MCF 10A (cell line): ENCODE measurements at regions not wholly inside any gene's neighbourhood (a gene's known extent, or its start where the extent isn't known, plus 50 kb on each side); places are given as distances from the start of the nearest gene placed in this dataset.

ENCODE experiments used
- BruUV-seq: library from RNA; stranded (reverse); fragments of 400-500 nt; replicated peaks from 2 replicates; lab custom pipeline; 2021; lab: Mats Ljungman, UMichigan
- CTCF ChIA-PET: fragments of 300-600 bp; sonication (Branson Sonifier 250); formaldehyde crosslinking; extraction: SDS; loops from one replicate; lab custom pipeline; 2021; ENCODE audit warnings: antibody characterized with exemption, inconsistent platforms; lab: Yijun Ruan, JAX
- POLR2A ChIA-PET: fragments of 300-600, 350-650 bp; sonication (Branson Sonifier 250); formaldehyde crosslinking; extraction: SDS; loops from one replicate; lab custom pipeline; 2020; ENCODE audit warnings: antibody characterized with exemption, inconsistent platforms; lab: Yijun Ruan, JAX
- DNase-seq: peaks from one replicate; pipeline ENCODE4 v3.0.0-alpha.2; 2018; ENCODE audit not compliant: unreplicated experiment
- H3K27ac Mint-ChIP-seq: one replicate; pipeline ENCODE4 v1.8.0; 2022; ENCODE audit warnings: mild to moderate bottlenecking, low read depth, mixed read lengths; ENCODE audit not compliant: unreplicated experiment
- H3K27me3 Mint-ChIP-seq: one replicate; pipeline ENCODE4 v1.8.0; 2022; ENCODE audit warnings: mixed read lengths; ENCODE audit not compliant: insufficient read depth, unreplicated experiment
- H3K36me3 Mint-ChIP-seq: one replicate; pipeline ENCODE4 v1.8.0; 2022; ENCODE audit warnings: mild to moderate bottlenecking, moderate library complexity, mixed read lengths; ENCODE audit not compliant: insufficient read depth, unreplicated experiment
- H3K4me1 Mint-ChIP-seq: one replicate; pipeline ENCODE4 v1.8.0; 2022; ENCODE audit warnings: mixed read lengths; ENCODE audit not compliant: insufficient read depth, unreplicated experiment
- H3K4me3 Mint-ChIP-seq: one replicate; pipeline ENCODE4 v1.8.0; 2022; ENCODE audit warnings: mild to moderate bottlenecking, moderate library complexity, mixed read lengths; ENCODE audit not compliant: unreplicated experiment
- H3K9me3 Mint-ChIP-seq: one replicate; pipeline ENCODE4 v1.8.0; 2022; ENCODE audit warnings: mixed read lengths; ENCODE audit not compliant: unreplicated experiment
- intact Hi-C: fragments of 100-400 bp; cut with micrococcal nuclease; formaldehyde crosslinking; loops from 2 replicates; pipeline ENCODE4 v1.14.1; 2022
- TF ChIP-seq, protein P1 (sequence below): fragments of 200-600 bp; IDR thresholded peaks from one replicate; pipeline ENCODE4 v1.8.0; 2022; ENCODE audit warnings: antibody characterized with exemption, mild to moderate bottlenecking; ENCODE audit not compliant: unreplicated experiment

DNA sequence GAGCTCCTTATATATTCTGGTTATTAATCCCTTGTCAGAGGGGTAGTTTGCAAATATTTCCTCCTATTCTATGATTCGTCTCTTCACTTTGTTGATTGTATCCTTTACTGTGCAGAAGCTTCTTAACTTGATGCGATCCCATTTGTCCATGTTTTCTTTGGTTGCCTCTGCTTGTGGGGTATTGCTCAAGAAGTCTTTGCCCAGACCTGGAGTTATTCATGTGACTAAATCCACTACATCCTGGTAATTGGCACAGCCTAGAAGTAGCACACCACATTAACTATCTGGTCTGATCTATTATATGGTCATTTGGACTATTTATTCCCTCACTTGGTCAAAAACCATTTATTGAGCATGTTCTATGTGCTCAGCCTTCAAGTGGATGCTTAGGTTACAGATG lies 164.8 kb upstream of the ATP11B start:
- H3K27ac Mint-ChIP-seq = no peak overlapping the region
- CTCF ChIA-PET = no interaction called here
- POLR2A ChIA-PET = interaction anchor here (0.6 to 1.5 kb wide), 6 partner anchors 16 to 464 kb away, joined by 3 to 6 read pairs (median 4); no protein-coding TSS in a partner anchor

DNA sequence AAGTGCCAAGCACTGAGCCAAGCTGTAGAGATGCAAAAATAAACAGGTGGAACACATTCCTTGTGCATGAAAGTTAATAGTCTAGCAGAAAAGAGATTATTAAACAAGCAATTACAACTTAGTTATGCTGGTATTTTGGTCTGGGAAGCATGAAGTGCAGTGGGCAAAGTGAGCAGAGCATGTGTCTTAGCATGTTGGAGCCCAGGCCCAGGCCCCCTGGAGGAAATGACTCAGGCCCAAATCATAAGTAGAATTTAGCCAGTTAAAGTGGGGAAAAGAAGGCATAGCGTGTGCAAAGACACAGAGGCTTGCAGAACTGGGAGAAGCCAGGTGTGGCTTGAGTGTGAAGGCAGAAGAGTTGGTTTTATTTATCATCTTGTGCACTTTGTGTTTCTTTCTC lies 163.8 kb upstream of the ATP11B start:
- H3K27me3 Mint-ChIP-seq = no peaks in the 10 kb centered on the region

More for the DNA sequence above, 164.8 kb upstream of the ATP11B start:
- intact Hi-C loops = no loop called here
- Mint-ChIP-seq H3K4me1 (peaks cover 24% of the 10 kb centered on the region), H3K27me3 (no peaks in the 10 kb centered on the region), H3K36me3 (no peaks in the 10 kb centered on the region), H3K9me3 (peaks cover 12% of the 10 kb centered on the region), H3K4me3 (no peak overlapping the region)
- DNase-seq = peak; percentile 36
- no TSS peak for BruUV-seq
- TF ChIP-seq, protein P1, sequence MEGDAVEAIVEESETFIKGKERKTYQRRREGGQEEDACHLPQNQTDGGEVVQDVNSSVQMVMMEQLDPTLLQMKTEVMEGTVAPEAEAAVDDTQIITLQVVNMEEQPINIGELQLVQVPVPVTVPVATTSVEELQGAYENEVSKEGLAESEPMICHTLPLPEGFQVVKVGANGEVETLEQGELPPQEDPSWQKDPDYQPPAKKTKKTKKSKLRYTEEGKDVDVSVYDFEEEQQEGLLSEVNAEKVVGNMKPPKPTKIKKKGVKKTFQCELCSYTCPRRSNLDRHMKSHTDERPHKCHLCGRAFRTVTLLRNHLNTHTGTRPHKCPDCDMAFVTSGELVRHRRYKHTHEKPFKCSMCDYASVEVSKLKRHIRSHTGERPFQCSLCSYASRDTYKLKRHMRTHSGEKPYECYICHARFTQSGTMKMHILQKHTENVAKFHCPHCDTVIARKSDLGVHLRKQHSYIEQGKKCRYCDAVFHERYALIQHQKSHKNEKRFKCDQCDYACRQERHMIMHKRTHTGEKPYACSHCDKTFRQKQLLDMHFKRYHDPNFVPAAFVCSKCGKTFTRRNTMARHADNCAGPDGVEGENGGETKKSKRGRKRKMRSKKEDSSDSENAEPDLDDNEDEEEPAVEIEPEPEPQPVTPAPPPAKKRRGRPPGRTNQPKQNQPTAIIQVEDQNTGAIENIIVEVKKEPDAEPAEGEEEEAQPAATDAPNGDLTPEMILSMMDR = no peak

DNA sequence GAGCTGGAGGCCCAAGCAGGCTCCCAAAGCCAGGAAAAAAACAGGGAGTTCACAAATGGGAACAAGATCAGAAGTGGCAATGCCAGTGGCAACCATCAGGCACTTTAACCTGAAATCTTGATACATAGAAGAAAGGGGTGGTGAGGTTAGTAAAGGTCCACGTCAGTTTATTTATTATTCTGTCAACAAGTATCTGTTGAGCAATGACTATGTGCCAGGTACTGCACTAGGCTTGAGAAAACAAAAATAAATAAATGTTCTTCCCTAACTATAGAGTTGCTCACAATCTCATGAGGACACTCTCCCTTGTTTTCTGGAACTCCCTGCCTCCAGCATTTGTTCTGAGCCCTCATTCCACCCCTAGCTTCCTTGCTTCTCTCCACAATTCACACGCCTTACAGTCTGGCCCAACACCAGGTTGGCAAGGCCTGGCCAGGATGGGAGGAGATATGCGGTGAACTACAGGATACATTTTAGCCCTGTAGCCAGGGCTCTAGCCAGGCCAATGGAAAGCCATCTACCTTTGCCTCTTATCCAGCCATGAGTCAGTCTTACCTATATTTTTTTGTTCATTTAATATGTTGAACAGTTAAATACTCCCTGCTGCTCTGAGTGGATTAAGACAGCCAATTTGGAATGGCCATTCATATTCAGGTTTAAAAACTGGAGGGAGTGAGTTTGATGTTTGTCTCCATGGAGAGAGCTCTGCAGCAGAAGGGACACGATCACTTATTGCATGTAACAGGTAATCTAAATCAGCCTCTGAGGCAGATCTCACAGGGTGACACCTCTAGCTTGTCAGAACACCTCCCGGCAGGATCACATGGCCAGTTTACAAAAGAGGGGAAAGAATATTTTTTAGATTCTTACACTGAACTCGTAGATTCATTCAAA lies 161.9 kb upstream of the ATP11B start:
- Mint-ChIP-seq H3K4me1 (peaks cover 33% of the 10 kb centered on the region), H3K27ac (no peak overlapping the region), H3K4me3 (no peak overlapping the region), H3K9me3 (no peaks in the 10 kb centered on the region), H3K36me3 (no peaks in the 10 kb centered on the region), H3K27me3 (no peaks in the 10 kb centered on the region)
- CTCF ChIA-PET = interaction anchor here (0.6 to 1.5 kb wide), 3 partner anchors 16 to 1349 kb away, joined by 3 to 4 read pairs (median 4); no protein-coding TSS in a partner anchor
- no TSS peak for BruUV-seq
- POLR2A ChIA-PET = interaction anchor here (0.7 kb wide), 2 partner anchors 16 to 44 kb away, joined by 3 read pairs; no protein-coding TSS in a partner anchor
- intact Hi-C loops = no loop called here
- no peak for DNase-seq
- TF ChIP-seq, protein P1 = no peak

More for the DNA sequence above, 163.8 kb upstream of the ATP11B start:
- no TSS peak for BruUV-seq
- TF ChIP-seq, protein P1 = no peak
- Mint-ChIP-seq H3K9me3 (peaks cover 11% of the 10 kb centered on the region), H3K4me3 (no peak overlapping the region), H3K27ac (peak overlapping the region; percentile 32), H3K36me3 (no peaks in the 10 kb centered on the region), H3K4me1 (peaks cover 24% of the 10 kb centered on the region)
- POLR2A ChIA-PET = interaction anchor here (0.7 to 1.5 kb wide), 4 partner anchors 15 to 694 kb away, joined by 3 to 6 read pairs (median 4); no protein-coding TSS in a partner anchor
- CTCF ChIA-PET = no interaction called here
- DNase-seq = peak; percentile 68
- intact Hi-C loops = no loop called here

DNA sequence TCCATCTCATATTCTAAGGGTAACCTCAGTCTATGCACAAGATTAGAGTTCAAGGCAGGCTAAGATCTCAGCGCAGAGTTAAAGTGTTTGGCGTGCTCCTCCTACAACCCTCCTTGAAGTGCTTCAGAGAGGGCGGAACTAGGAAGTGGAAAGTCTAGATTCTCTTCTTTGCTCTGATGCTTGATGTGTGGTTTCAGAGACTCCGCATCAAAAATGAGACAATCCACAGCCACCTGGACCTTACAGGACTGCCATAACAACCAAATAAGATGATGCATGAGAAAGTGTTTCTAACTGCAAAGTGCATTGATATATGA lies 161.3 kb upstream of the ATP11B start:
- BruUV-seq = no TSS peak
- ChIA-PET POLR2A (interaction anchor here (1.2 kb wide), 1 partner anchor 13 kb away, joined by 3 read pairs; no protein-coding TSS in a partner anchor), CTCF (interaction anchor here (0.8 to 1.5 kb wide), 3 partner anchors 11 to 51 kb away, joined by 3 to 4 read pairs (median 3); no protein-coding TSS in a partner anchor)
- TF ChIP-seq, protein P1 = no peak
- no peak for DNase-seq
- Mint-ChIP-seq H3K27me3 (no peaks in the 10 kb centered on the region), H3K36me3 (no peaks in the 10 kb centered on the region), H3K9me3 (no peaks in the 10 kb centered on the region), H3K27ac (no peak overlapping the region), H3K4me3 (no peak overlapping the region), H3K4me1 (peaks cover 39% of the 10 kb centered on the region)
- intact Hi-C loops = no loop called here
